NCI-H510A treated with DMSO at 0.1 percent for 48 hours (cell line): ENCODE measurements at regions not wholly inside any gene's neighbourhood (a gene's known extent, or its start where the extent isn't known, plus 50 kb on each side); places are given as distances from the start of the nearest gene placed in this dataset.

Source experiments
- DNase-seq: peaks from one replicate; lab custom pipeline; 2025; lab: John Stamatoyannopoulos, UW

DNA sequence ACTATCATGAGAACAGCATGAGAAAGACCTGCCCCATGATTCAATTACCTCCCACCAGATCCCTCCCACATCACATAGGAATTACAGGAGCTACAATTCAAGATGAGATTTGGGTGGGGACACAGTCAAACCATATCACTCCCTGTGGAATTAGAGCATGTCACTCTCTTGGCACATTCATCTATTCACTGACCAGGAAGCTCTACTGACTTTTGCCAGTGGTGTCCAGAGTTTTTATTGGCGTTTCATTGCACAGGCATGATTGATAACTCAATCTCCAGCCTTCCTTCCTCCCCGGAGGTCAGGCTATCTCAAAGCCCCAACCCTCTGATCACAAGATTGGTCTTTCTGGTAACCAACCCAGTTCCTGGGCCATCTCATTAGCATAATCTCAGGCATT lies 478.9 kb upstream of the NRP1 start:
- no peak for DNase-seq

DNA sequence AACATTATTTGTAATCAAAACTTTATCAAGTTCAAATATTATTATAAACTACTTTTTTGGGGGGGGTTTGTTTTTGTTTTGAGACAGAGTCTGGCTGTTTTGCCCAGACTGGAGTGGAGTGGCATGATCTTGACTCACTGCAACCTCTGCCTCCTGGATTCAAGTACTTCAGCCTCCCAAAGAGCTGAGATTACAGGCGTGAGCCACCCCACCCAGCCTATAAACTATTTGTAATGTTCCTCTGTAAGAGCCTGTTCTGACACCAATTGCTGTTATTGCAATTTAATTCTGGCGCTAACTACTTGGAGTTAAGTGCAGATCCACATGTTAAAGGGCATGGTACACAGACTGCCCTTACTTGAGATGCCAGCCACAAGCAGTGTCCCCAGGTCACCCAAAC lies 478.1 kb upstream of the NRP1 start:
- DNase-seq, result no peak

DNA sequence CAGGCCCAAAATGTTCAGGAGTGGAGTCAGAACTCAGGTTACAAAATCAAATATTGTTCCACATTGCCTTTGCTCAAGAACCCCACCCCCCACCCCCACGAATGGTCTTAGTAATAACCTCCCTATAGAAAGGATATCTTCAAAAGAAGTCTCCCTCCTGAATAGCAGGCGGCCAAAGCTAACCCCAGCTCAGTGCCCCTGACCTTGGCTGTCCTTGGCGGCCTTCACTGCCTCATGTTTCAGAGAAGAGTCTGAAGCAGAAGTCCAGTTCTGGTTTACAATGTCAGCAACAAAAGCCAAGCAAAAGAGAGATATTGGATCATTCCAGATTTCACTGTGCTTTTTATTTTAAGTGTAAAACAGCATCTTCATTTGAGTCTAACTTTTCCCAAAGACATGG lies 476.5 kb upstream of the NRP1 start:
- no peak for DNase-seq

DNA sequence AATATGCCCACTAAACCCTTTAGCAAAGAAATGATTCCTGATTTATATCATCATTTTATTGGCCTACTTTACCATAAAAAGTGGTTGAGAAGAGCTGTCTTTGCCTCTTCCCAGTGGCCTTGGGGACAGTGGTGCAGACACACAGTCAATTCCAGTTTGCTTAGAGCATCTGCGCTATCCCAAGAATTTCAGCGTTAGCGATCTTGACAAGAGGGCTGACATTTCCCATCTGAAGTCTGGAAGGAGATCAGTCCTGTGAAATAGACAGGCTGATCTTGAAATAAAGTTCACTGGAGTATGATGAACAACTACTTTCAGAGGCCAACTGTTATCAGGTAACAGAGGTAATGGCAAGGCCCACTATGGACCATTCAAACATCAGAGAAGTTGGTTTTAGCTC lies 475.3 kb upstream of the NRP1 start:
- DNase-seq, result no peak

DNA sequence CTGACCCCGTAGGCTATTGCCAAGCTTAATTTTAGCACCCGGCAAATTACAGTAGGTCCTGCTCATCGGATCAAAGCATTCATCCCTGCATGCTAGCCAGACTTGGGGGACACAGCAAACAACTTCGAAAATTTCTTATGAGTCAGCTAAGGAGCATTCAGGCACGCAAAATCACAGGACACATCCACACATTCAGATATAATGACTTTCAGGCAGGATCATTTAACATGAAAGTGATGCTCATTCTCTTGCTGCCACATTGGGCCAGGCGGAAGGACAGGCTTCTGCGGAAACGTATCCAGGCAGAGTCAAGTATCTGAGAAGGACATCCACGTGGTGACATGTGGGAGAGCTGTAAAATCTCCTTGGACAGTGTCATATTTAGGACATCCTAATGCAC lies 474.0 kb upstream of the NRP1 start:
- DNase-seq, result no peak

DNA sequence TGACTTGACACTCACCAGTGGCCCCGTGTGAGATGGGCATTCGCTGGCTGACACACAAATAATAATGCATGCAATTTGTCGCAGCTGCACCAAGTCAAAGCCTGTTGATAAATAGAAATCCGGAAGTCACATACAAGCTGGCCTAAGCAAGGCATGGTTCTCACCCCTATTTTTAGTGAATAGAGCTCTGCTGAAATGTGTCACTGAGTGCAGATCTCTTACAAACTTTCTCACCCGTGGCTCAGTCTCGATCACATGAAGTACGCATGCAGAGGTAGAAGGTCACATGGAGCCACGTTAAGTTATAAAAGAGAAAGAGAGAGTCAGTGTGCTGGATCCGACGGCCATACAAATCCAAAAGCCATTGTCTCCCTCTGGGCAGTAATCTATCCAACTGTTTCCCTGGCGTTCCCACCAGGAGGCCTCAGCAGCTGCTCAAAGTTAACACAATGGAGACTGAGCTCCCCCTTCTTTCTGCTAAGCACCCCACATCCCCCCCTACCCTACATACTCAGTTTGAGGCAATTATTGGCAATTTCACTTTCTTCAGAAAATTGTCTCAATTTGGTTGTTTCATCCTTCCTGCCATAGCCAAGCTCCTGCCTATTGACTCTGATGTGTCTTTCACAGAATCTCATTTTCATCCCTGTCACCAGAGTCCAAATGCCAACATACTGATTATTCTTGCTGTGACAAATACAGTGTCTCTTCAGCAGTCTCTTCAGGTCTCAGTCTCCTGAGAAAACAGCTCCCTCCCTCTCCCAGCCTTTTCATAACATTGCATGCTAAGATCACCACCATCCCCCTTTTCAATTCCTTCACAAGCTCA lies 473.3 kb upstream of the NRP1 start:
- no peak for DNase-seq

DNA sequence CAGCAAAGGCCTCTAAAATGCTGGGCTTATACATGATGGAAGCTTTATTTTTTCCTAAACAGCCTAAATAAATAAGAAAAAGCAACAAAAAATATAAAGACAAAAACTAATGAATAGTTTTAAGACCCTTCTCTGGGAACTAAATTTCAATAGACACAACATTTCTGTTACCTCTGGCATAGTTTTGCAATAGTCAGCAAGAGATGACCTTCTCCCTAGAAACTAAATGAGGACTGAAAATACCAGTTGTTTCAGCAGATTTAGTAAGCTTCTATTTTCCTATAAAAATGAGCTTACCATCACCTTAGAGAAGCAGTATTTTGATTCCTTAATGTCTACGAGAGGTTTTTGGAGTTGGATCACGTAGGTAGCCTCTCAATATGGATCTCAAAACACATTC lies 471.4 kb upstream of the NRP1 start:
- no peak for DNase-seq

DNA sequence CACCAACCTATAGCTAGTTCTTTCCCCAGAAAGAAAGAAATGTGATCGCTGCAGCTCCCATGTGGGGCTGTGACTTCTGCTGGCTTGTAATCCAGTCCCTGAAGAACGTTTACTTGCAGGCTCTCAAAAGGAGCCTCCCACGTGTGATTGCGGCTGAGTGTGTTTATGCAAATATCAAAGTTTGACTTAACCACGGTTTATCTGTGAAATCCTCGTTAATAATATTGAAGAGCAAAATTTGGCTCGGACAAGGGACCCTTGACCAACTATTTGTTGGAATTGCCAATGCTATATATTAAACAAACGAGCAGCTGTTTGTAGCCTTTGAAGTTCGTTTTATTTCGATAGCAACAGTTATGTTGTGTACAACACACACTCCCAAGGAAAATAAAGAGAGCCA lies 470.1 kb upstream of the NRP1 start:
- DNase-seq, result no peak

DNA sequence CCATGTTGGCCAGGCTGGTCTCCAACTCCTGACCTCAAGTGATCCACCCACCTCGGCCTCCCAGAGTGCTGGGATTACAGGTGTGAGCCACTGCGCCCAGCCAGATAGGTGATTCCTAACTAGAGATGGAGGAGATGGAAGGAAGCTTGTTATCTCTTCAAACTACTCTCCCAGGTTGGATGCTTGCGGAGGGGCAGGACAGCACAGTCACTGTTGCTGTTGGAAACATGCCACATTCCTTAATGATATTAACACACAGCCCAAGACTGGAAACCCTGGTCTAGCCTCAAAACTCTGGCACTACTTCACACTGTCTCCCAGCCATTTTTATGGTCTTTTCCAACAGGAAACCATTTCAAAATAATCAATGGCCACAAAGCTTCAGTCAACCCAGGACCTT lies 468.8 kb upstream of the NRP1 start:
- DNase-seq, result no peak

DNA sequence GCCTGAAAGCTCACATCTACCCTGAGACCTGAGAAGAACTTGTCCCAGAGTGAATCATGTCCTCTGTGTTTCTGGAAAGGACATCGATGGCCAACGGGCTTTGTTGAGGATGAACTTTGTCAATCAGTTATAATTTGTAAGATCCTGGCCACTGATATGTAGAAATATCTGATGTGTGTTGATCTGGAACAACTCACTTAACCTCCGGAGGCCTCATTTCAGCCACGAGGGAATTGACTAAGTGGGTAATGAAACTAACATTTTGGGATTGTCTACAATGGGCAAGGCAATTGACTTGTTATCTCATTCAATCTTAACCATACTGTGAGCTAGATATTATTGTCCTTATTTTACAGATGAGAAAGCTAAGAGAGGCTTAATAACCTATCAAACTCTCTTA lies 468.1 kb upstream of the NRP1 start:
- no peak for DNase-seq

DNA sequence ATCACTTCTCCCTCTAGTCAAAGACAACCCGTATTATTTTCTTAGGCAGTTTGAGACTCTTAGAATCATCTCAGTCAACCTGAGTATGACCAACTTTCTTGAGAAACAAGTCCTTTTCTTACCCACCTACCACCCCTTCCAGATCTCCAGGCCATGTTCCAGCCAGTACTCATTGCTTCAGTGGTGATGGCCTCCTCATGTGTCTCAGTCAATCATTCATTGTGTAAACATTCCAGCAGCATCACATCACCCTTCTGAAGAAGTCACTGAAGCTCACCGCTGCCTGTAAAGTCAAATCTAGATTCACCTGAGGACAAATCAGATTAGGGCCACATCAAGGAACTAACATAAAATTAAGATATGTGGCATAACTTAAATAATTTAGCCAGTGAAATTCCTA lies 467.2 kb upstream of the NRP1 start:
- DNase-seq, result no peak

DNA sequence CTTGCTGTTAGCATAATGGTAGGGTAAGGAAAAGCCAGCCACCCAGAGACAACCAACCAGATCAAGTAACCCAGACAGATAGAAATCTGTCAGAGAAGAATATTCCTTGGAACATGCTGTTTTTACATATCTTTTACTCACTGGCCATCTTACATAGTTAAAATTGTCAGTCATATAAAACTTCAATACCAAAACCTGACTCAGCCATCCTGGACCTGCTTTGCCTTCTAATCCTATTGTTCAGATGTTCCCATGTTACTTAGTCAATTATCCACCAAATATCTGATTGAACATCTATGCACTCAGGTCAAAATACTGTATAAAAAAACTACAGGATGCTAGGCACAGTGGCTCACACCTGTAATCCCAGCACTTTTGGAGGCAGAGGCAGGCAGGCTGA lies 466.5 kb upstream of the NRP1 start:
- no peak for DNase-seq

DNA sequence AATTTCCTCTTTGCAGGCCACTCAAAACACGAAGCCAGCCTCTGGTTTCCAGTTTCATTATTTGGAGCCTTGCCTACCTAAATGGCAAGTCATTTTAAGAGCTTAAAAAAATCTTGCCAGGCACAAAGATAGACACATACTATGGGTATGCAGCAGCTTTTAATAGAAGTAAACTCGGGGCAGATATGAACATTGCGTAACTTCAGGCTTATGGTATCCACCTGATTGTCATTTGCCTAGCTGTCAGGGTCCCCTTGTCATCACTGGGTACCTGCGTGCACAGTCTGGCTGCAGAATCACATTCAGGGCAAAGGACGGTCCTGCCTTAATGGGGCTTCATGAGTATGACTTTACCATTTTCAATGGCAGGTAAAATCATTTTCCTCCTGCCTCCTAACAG lies 466.1 kb upstream of the NRP1 start:
- DNase-seq, result no peak

DNA sequence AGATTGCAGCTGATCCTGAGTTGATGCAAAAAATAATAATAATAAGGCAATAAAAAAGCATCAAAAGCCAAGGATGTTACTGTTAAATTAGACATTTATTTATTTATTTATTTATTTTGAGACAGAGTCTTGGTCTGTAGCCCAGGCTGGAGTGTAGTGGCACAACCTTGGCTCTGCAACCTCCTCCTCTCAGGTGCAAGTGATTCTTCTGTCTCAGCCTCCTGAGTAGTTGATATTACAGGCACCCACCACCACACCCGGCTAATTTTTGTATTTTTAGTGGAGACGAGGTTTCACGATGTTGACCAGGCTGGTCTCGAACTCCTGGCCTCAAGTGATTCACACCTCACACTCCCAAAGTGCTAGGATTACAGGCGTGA lies 465.5 kb upstream of the NRP1 start:
- no peak for DNase-seq

DNA sequence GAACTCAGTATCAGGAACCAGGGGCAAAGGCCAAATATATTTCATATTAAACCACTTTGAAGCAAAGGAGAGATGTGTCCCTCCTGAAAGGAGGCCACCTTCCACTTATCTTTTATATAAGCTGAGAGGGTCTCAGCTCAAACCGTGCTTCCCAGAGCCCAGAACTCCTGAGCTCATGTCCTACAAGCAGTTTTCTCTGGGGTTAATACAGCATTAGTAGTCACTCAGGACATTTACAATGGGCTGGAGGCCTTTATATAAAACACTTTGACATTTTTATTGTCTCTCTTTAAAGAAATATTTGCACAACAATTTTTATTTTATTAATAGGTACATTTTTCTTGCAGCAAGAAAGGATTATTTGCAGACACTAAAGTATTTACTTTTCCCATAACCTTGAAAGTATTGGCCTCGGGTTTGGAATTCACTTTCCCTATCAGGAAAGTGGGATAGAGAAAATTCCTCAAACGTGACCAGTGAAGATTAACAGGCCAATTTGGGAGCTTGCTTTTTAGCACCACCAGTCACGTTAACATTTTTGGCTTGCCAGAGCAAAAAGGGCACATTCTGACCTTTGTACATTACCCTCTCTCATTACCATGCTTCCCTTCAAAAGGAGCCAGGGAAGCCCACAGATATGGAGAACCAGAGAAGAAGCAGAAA lies 464.9 kb upstream of the NRP1 start:
- DNase-seq, result no peak

DNA sequence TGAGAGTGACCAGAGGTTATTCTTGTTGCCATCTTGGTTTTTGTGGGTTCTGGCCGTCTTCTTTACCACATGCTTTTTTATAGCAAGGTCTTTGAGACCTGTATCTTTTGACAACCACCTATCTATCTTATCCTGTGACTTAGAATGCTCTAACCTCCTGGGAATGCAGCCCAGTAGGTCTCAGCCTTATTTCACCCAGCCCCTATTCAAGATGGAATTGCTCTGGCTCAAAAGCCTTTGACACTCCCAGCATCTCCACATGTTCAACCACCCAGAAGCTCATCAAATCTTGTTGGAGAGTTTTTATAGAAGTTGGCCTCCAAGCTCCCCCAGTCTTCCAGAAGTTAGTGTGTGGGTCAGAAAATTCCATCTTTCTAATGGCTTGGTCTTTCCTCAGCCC lies 464.3 kb upstream of the NRP1 start:
- DNase-seq, result no peak

DNA sequence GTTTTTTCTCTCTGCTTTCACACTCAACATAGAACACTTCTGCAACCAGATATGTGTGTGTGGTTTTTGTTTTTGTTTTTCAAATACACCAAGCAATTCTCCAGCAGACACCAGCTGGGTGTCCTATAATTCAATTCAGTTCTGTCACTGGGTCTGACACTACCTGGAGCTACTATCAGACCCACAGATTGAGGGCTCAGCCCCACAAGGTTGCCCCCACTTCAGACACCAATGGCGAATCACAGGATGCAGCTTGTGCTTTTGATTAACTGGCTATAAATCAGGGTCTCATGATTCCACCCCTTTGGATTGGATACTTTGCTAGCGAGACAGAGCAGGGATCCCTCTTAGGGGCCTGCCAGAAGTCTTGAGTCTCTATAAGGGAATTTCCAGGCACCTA lies 462.2 kb upstream of the NRP1 start:
- no peak for DNase-seq

DNA sequence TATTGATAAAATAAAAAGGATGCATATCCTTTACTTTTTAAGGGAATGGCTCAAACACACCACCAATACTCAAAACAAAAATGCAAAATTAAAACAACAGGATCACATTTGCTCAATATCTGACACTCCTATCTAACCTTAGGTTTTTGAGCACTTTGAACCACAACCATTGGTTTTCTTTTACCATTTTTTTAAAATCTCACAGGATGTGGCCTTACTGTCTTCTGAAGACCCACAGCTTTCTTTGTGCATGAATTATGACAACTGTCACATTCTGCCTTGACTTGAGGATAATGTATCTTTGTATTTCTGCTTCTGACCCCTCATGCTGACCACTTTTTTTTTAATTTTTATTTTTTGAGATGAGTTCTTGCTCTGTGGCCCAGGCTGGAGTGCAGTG lies 461.1 kb upstream of the NRP1 start:
- no peak for DNase-seq

DNA sequence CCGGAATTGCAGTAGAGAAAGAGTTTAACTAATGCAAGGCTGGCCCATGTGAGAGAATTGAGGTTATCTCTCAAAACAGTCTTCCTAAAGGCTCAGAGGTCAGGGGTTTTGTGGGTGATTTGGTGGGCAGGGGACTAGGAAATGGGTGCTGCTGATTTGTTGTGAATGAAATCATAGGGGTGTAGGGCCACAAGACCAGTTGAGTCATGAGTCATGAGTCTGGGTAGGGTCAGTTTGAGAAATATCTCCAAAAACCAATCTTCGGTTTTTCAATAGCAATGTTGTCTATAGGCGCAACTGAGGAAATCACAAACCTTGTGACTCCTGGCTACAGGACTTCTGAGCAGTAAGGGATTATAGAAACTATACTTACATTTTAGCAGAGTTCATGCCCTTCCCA lies 460.0 kb upstream of the NRP1 start:
- no peak for DNase-seq

DNA sequence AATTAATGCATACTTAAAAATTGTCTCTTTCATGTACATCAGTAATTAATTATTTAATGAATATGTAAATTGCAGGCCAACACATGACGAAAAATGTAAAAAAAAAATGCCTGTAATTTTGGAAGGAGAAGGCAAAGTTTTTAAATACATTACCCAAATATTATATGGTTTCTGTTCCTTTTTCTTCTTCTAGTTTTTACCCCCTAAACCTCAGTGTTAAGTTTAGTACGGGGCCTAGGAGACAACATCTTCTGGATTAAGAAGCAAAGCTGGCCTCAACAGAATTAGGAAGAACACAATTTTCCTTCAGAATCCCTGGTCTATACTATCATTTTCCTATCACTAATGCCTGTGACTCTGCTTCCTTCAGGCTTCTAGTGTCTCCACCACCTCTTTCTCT lies 459.3 kb upstream of the NRP1 start:
- no peak for DNase-seq

DNA sequence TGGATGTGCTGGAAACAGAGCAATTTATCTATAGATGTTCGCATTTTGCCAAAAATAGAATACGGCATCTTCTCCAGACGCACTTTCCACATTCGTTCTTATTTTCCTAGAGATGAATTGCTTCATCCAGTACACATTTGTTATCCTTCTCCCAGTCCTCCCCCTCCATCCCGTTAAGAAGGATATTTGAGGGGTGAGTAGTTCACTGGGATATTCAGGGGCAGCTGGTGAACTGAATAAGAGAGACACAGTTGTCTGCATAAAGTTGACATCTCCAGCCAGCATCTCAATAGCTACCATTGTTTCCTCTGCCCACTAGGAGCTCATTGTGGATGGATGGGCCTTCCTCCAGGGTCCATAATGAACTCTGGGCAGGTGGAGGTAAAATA lies 456.8 kb upstream of the NRP1 start:
- no peak for DNase-seq

DNA sequence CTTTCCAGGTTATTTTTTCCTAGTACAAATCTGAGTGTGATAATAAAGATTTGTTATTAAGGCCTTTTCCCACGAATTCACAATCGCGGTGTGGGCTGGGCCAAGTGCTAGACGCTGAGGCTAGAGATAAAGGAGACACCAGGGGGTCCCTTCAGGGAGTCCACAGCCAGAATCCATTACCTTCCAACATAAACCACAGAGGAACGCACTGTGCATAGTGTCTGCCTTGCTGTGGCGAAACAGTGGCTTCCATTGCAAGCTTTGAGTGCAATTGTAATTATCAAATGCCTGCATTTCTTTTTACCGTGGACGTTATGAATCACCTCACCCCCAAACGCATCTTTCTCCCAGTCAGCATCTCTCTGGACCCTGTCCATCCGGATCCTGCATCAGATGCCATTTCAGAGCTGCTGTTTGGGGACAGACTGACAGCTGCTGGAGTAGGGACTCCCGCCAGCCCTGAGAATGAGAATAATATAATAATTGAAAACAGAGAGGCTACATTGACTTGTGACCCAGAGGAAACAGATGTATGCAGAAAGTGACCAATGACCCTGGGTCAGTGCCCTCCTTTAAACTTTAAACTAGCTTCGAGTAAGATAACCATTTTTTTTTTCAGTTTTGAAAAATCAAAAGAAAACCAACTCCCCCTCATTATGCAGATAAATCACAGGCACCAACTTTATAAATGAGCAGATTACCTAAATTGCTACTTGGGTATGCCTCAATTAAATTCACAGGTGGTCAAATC lies 456.2 kb upstream of the NRP1 start:
- DNase-seq, result no peak

DNA sequence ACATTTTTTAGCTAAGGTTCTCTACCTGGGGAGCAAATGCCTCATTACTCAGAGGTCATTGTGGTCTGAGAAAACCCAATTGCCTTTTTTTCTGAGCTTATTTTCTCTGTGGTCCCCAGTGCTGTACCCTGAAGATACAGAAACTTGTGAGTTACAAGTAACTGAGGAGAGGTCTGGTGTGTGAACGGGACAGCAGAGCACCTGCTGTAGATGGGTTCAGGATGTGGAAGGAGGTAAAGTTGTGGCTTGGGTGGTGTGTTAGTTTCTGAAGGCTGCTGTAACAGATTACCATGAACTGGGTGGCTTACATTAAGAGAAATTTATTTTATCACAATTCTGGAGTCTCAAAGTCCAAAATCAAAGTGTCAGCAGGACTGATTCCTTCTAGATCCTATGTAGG lies 449.1 kb upstream of the NRP1 start:
- DNase-seq, result no peak
